ENCODE measurements at regions not wholly inside any gene's neighbourhood (a gene's known extent, or its start where the extent isn't known, plus 50 kb on each side); places are given as distances from the start of the nearest gene placed in this dataset.

GRCh38 chr13:54150851-54151250 lies 1122.2 kb downstream of the OLFM4 start:
- Histone ChIP-seq H3K4me3 (ENCODE audit: low read depth, low read length, poor library complexity, severe bottlenecking) (no peak overlapping the region), H3K79me2 (ENCODE audit: insufficient read depth, low read depth, low read length) (no peaks in the 10 kb centered on the region), H3K9me2 (ENCODE audit: insufficient read depth, low read length) (no peaks in the 10 kb centered on the region), H3K36me3 (ENCODE audit: insufficient read depth, low read length) (no peaks in the 10 kb centered on the region), H3K4me1 (ENCODE audit: insufficient read depth, low read length, poor library complexity, severe bottlenecking) (no peaks in the 10 kb centered on the region), H3K4me2 (ENCODE audit: low read length) (no peak overlapping the region), H3K9me3 (ENCODE audit: low read length) (no peaks in the 10 kb centered on the region), H3K27ac (ENCODE audit: low read depth, low read length, poor library complexity, severe bottlenecking) (no peak overlapping the region), H2AFZ (ENCODE audit: low read length) (no peak overlapping the region), H4K20me1 (ENCODE audit: insufficient read depth, low read length) (no peaks in the 10 kb centered on the region)
- CTCF ChIA-PET (ENCODE audit: unreplicated experiment) = no interaction called here
- POLR2A ChIA-PET = no interaction called here
- TF ChIP-seq EZH2phosphoT487 (IDR thresholded peaks at IDR 0.05; ENCODE audit: borderline replicate concordance, low read depth, low read length) (no peak), CTCF (conservative IDR thresholded peaks at IDR 0.05; ENCODE audit: low read length) (no peak)
- DNase-seq (ENCODE audit: low spot score) = no peak
- intact Hi-C loops (cut with micrococcal nuclease; ENCODE audit: unreplicated experiment) = no loop called here
- BruUV-seq (replicated peaks) = no TSS peak

- no peaks in the 10 kb centered on the region for H3K4me1 ChIP-seq (ENCODE audit: insufficient read depth, low read length, poor library complexity, severe bottlenecking)
- DNase-seq (ENCODE audit: low spot score) = no peak
- H3K36me3 ChIP-seq (ENCODE audit: insufficient read depth, low read length) = no peaks in the 10 kb centered on the region
- no peaks in the 10 kb centered on the region for H3K9me3 ChIP-seq (ENCODE audit: low read length)
- no peak overlapping the region for H3K27ac ChIP-seq (ENCODE audit: low read depth, low read length, poor library complexity, severe bottlenecking)
- H4K20me1 ChIP-seq (ENCODE audit: insufficient read depth, low read length) = no peaks in the 10 kb centered on the region
- H3K4me2 ChIP-seq (ENCODE audit: low read length) = no peak overlapping the region
- no peaks in the 10 kb centered on the region for H3K79me2 ChIP-seq (ENCODE audit: insufficient read depth, low read depth, low read length)
- no peak overlapping the region for H2AFZ ChIP-seq (ENCODE audit: low read length)
- intact Hi-C loops (cut with micrococcal nuclease; ENCODE audit: unreplicated experiment) = no loop called here
- BruUV-seq (replicated peaks) = no TSS peak
- TF ChIP-seq EZH2phosphoT487 (IDR thresholded peaks at IDR 0.05; ENCODE audit: borderline replicate concordance, low read depth, low read length) = no peak
- no peak for TF ChIP-seq CTCF (conservative IDR thresholded peaks at IDR 0.05; ENCODE audit: low read length)
- H3K4me3 ChIP-seq (ENCODE audit: low read depth, low read length, poor library complexity, severe bottlenecking) = no peak overlapping the region
- ChIA-PET POLR2A (no interaction called here), CTCF (ENCODE audit: unreplicated experiment) (no interaction called here)
- H3K9me2 ChIP-seq (ENCODE audit: insufficient read depth, low read length) = no peaks in the 10 kb centered on the region
These were observed 1133.5 kb downstream of the OLFM4 start for GRCh38 chr13:54162069-54162468.

- Histone ChIP-seq H3K9me3 (ENCODE audit: low read length) (no peaks in the 10 kb centered on the region), H3K4me2 (ENCODE audit: low read length) (no peak overlapping the region), H3K9me2 (ENCODE audit: insufficient read depth, low read length) (no peaks in the 10 kb centered on the region), H3K4me3 (ENCODE audit: low read depth, low read length, poor library complexity, severe bottlenecking) (no peak overlapping the region), H3K79me2 (ENCODE audit: insufficient read depth, low read depth, low read length) (no peaks in the 10 kb centered on the region), H4K20me1 (ENCODE audit: insufficient read depth, low read length) (no peaks in the 10 kb centered on the region), H3K27ac (ENCODE audit: low read depth, low read length, poor library complexity, severe bottlenecking) (no peak overlapping the region), H2AFZ (ENCODE audit: low read length) (no peak overlapping the region), H3K36me3 (ENCODE audit: insufficient read depth, low read length) (no peaks in the 10 kb centered on the region), H3K4me1 (ENCODE audit: insufficient read depth, low read length, poor library complexity, severe bottlenecking) (no peaks in the 10 kb centered on the region)
- DNase-seq (ENCODE audit: low spot score) = no peak
- TF ChIP-seq EZH2phosphoT487 (IDR thresholded peaks at IDR 0.05; ENCODE audit: borderline replicate concordance, low read depth, low read length) (no peak), CTCF (conservative IDR thresholded peaks at IDR 0.05; ENCODE audit: low read length) (no peak)
- CTCF ChIA-PET (ENCODE audit: unreplicated experiment) = no interaction called here
- intact Hi-C loops (cut with micrococcal nuclease; ENCODE audit: unreplicated experiment) = no loop called here
- BruUV-seq (replicated peaks) = no TSS peak
- POLR2A ChIA-PET = interaction anchor here (0.6 kb wide), 3 partner anchors 319 to 1365 kb away, joined by 3 to 4 read pairs (median 3); no protein-coding TSS in a partner anchor
These were observed 1137.1 kb downstream of the OLFM4 start for GRCh38 chr13:54165581-54166215.
